Liver (tissue), 8 donors: ENCODE measurements at regions not wholly inside any gene's neighbourhood (a gene's known extent, or its start where the extent isn't known, plus 50 kb on each side); places are given as distances from the start of the nearest gene placed in this dataset.

Experiments used
- DNase-seq: peaks from one replicate; pipeline ENCODE4 v3.0.0-alpha.2; 2017; ENCODE audit warnings: low spot score
- H3K27ac ChIP-seq, 2 donors: one replicate each; pipeline ENCODE4 v1.7.0; 2013; ENCODE audit warnings: inconsistent platforms in 2 of 2, low read length in 2 of 2, control low read depth in 1 of 2, low read depth in 1 of 2, mild to moderate bottlenecking in 1 of 2
- H3K27me3 ChIP-seq, 4 donors: one replicate each; pipeline versions ENCODE4 v1.6.1 to v1.7.0; 2013; ENCODE audit warnings: low read length in 3 of 4, inconsistent platforms in 1 of 4, mild to moderate bottlenecking in 1 of 4, moderate library complexity in 1 of 4; ENCODE audit not compliant: control insufficient read depth in 4 of 4, insufficient read depth in 4 of 4
- H3K36me3 ChIP-seq, 4 donors: one replicate each; pipeline versions ENCODE4 v1.6.1 to v1.7.0; 2013; ENCODE audit warnings: low read length in 3 of 4, mild to moderate bottlenecking in 3 of 4, low read depth in 1 of 4, moderate library complexity in 1 of 4; ENCODE audit not compliant: control insufficient read depth in 4 of 4, insufficient read depth in 3 of 4
- H3K4me1 ChIP-seq, 4 donors: one replicate each; pipeline versions ENCODE4 v1.6.1 to v1.7.0; 2013; ENCODE audit warnings: low read length in 3 of 4, mild to moderate bottlenecking in 3 of 4, moderate library complexity in 1 of 4; ENCODE audit not compliant: control insufficient read depth in 4 of 4, insufficient read depth in 4 of 4
- H3K4me3 ChIP-seq, 3 donors: one replicate each; pipeline versions ENCODE4 v1.6.1 to v1.7.0; 2013; ENCODE audit warnings: low read length in 3 of 3, control low read depth in 1 of 3, low read depth in 1 of 3, mild to moderate bottlenecking in 1 of 3
- H3K9ac ChIP-seq, 2 donors: one replicate each; pipeline ENCODE4 v1.7.0; 2013; ENCODE audit warnings: low read length in 2 of 2, mild to moderate bottlenecking in 2 of 2, moderate library complexity in 2 of 2, control low read depth in 1 of 2, low read depth in 1 of 2
- H3K9me3 ChIP-seq, 4 donors: one replicate each; pipeline versions ENCODE4 v1.6.1 to v1.7.0; 2013; ENCODE audit warnings: low read length in 3 of 4; ENCODE audit not compliant: control insufficient read depth in 4 of 4
- EGR1 ChIP-seq, 2 donors: IDR thresholded peaks; 2 replicates each; pipeline ENCODE4 v1.6.1; 2016 to 2018; ENCODE audit warnings: antibody characterized with exemption in 2 of 2, low read depth in 2 of 2
- FOXA1 ChIP-seq: IDR thresholded peaks from 2 replicates; pipeline ENCODE4 v1.6.1; 2016; ENCODE audit warnings: antibody characterized with exemption
- FOXA2 ChIP-seq: IDR thresholded peaks from 2 replicates; pipeline ENCODE4 v1.6.1; 2016; ENCODE audit warnings: antibody characterized with exemption
- GABPA ChIP-seq, 2 donors: IDR thresholded peaks in 1 of 2; conservative IDR thresholded peaks in 1 of 2; 2 replicates each; pipeline ENCODE4 v1.6.1; 2016; ENCODE audit warnings: antibody characterized with exemption in 2 of 2, mild to moderate bottlenecking in 1 of 2, moderate library complexity in 1 of 2
- HNF4A ChIP-seq, 2 donors: conservative IDR thresholded peaks; 2 replicates each; pipeline ENCODE4 v1.6.1; 2016; ENCODE audit warnings: antibody characterized with exemption in 2 of 2, mild to moderate bottlenecking in 2 of 2
- HNF4G ChIP-seq: IDR thresholded peaks from 2 replicates; pipeline ENCODE4 v1.6.1; 2016; ENCODE audit warnings: antibody characterized with exemption
- JUND ChIP-seq, 2 donors: IDR thresholded peaks; 2 replicates each; pipeline ENCODE4 v1.6.1; 2016; ENCODE audit warnings: antibody characterized with exemption in 2 of 2
- NR2F2 ChIP-seq: IDR thresholded peaks from 2 replicates; pipeline ENCODE4 v1.6.1; 2016; ENCODE audit warnings: antibody characterized with exemption
- RAD21 ChIP-seq, 2 donors: IDR thresholded peaks; 2 replicates each; pipeline ENCODE4 v1.6.1; 2016; ENCODE audit warnings: antibody characterized with exemption in 2 of 2, mild to moderate bottlenecking in 2 of 2
- REST ChIP-seq: IDR thresholded peaks from 2 replicates; pipeline ENCODE4 v1.6.1; 2016; ENCODE audit warnings: antibody characterized with exemption, mild to moderate bottlenecking
- RXRA ChIP-seq, 2 donors: IDR thresholded peaks; 2 replicates each; pipeline ENCODE4 v1.6.1; 2017 to 2018; ENCODE audit warnings: antibody characterized with exemption in 2 of 2, mild to moderate bottlenecking in 1 of 2
- SP1 ChIP-seq: IDR thresholded peaks from 2 replicates; pipeline ENCODE4 v1.6.1; 2018; ENCODE audit warnings: antibody characterized with exemption, mild to moderate bottlenecking
- TAF1 ChIP-seq: conservative IDR thresholded peaks from 2 replicates; pipeline ENCODE4 v1.6.1; 2016; ENCODE audit warnings: antibody characterized with exemption, mild to moderate bottlenecking
- YY1 ChIP-seq: IDR thresholded peaks from 2 replicates; pipeline ENCODE4 v1.6.1; 2016; ENCODE audit warnings: antibody characterized with exemption, mild to moderate bottlenecking
- ZBTB33 ChIP-seq: IDR thresholded peaks from 2 replicates; pipeline ENCODE4 v1.6.1; 2016; ENCODE audit warnings: antibody characterized with exemption
- WGBS: extraction: QIAGEN DNeasy Blood & Tissue Kit; methylation state at CpG from one replicate; pipeline ENCODE4 v1.1.7; 2013; 5-methylcytosine and 5-hydroxymethylcytosine counted together
- TF ChIP-seq, protein P1 (sequence below): IDR thresholded peaks from 2 replicates; pipeline ENCODE4 v1.6.1; 2016; ENCODE audit warnings: antibody characterized with exemption
- TF ChIP-seq, protein P2 (sequence below): IDR thresholded peaks from 2 replicates; pipeline ENCODE4 v1.6.1; 2016; ENCODE audit warnings: antibody characterized with exemption
- TF ChIP-seq, protein P3 (sequence below): fragments of 150-350 bp; IDR thresholded peaks from 2 replicates; pipeline ENCODE4 v1.5.1; 2017; ENCODE audit warnings: improper control_type of control experiment, low read depth, low read length; ENCODE audit not compliant: missing input control
- donor health status: healthy.
- donor health status: healthy.
- donor health status: healthy.
- donor health status: healthy.
- donor health status: healthy.

- TF ChIP-seq ZBTB33 (no peak), HNF4A (conservative IDR thresholded peaks at IDR 0.05) (no peak), NR2F2 (no peak), YY1 (no peak), EGR1 (IDR thresholded peaks at IDR 0.05; ENCODE audit: low read depth in 2 of 2) (no peak), FOXA2 (no peak)
- TF ChIP-seq, protein P1, sequence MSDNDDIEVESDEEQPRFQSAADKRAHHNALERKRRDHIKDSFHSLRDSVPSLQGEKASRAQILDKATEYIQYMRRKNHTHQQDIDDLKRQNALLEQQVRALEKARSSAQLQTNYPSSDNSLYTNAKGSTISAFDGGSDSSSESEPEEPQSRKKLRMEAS: no peak
- no peaks in the 10 kb centered on the region for H3K27me3 ChIP-seq
- H3K9me3 ChIP-seq: no peaks in the 10 kb centered on the region
- H3K9ac ChIP-seq: no peak overlapping the region
- 92% methylated on average over 2 of the region's 2 CpGs for WGBS
- H3K4me1 ChIP-seq: peaks cover 0 to 1% (median under 1%) of the 10 kb centered on the region in 4 donors
- H3K27ac ChIP-seq: no peak overlapping the region
- H3K36me3 ChIP-seq: no peaks in the 10 kb centered on the region
- no peak overlapping the region for H3K4me3 ChIP-seq
- DNase-seq: no peak
These were observed 466.9 kb downstream of the KIF16B start for GRCh38 chr20:16106191-16106849.

- no peak for DNase-seq
- Histone ChIP-seq H3K4me1 (peaks cover 2 to 16% (median 13%) of the 10 kb centered on the region in 4 donors), H3K27ac (no peak overlapping the region), H3K27me3 (no peaks in the 10 kb centered on the region), H3K9me3 (no peaks in the 10 kb centered on the region), H3K36me3 (no peaks in the 10 kb centered on the region), H3K9ac (no peak overlapping the region), H3K4me3 (no peak overlapping the region)
- no peak for TF ChIP-seq NR2F2
- TF ChIP-seq RAD21 (IDR thresholded peaks at IDR 0.05): no peak
- no peak for TF ChIP-seq SP1
- TF ChIP-seq JUND (IDR thresholded peaks at IDR 0.05): no peak
- no peak for TF ChIP-seq REST
- TF ChIP-seq, protein P2, sequence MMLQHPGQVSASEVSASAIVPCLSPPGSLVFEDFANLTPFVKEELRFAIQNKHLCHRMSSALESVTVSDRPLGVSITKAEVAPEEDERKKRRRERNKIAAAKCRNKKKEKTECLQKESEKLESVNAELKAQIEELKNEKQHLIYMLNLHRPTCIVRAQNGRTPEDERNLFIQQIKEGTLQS: no peak
- no peak for TF ChIP-seq YY1
- TF ChIP-seq, protein P3, sequence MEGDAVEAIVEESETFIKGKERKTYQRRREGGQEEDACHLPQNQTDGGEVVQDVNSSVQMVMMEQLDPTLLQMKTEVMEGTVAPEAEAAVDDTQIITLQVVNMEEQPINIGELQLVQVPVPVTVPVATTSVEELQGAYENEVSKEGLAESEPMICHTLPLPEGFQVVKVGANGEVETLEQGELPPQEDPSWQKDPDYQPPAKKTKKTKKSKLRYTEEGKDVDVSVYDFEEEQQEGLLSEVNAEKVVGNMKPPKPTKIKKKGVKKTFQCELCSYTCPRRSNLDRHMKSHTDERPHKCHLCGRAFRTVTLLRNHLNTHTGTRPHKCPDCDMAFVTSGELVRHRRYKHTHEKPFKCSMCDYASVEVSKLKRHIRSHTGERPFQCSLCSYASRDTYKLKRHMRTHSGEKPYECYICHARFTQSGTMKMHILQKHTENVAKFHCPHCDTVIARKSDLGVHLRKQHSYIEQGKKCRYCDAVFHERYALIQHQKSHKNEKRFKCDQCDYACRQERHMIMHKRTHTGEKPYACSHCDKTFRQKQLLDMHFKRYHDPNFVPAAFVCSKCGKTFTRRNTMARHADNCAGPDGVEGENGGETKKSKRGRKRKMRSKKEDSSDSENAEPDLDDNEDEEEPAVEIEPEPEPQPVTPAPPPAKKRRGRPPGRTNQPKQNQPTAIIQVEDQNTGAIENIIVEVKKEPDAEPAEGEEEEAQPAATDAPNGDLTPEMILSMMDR: no peak
- no peak for TF ChIP-seq EGR1 (IDR thresholded peaks at IDR 0.05; ENCODE audit: low read depth in 2 of 2)
- no peak for TF ChIP-seq ZBTB33
- TF ChIP-seq TAF1: no peak
- TF ChIP-seq FOXA1: no peak
- TF ChIP-seq RXRA (IDR thresholded peaks at IDR 0.05): no peak
- TF ChIP-seq GABPA (IDR thresholded peaks at IDR 0.05 in 1 of 2, conservative IDR thresholded peaks at IDR 0.05 in 1 of 2): no peak
- no peak for TF ChIP-seq FOXA2
- TF ChIP-seq HNF4A (conservative IDR thresholded peaks at IDR 0.05): no peak
- no peak for TF ChIP-seq HNF4G
These were observed 468.5 kb downstream of the KIF16B start for GRCh38 chr20:16104783-16105182.
